ENCODE measurements at regions not wholly inside any gene's neighbourhood (a gene's known extent, or its start where the extent isn't known, plus 50 kb on each side); places are given as distances from the start of the nearest gene placed in this dataset.

DNA sequence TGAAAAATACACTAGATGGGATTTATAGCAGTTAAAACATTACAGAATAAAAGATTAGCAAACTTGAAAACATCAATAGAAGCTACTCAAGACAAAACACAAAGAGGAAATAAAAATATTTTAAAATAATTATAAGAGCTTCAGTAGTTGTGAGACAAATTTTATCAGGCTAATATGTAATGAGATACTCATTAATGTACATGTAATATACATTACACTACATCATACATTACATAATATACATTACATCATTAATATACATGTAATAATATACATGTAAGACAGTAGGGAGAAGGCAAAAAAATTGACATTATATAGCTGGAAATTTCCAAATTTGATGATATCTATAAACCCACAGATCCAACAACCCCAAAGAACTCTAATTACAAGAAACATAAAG is 249.4 kb upstream of the HMGA2 start:
- H3K9me3 Mint-ChIP-seq: peaks cover 16% of the 10 kb centered on the region
- H3K4me1 Mint-ChIP-seq: no peaks in the 10 kb centered on the region
- TF ChIP-seq, protein P1, sequence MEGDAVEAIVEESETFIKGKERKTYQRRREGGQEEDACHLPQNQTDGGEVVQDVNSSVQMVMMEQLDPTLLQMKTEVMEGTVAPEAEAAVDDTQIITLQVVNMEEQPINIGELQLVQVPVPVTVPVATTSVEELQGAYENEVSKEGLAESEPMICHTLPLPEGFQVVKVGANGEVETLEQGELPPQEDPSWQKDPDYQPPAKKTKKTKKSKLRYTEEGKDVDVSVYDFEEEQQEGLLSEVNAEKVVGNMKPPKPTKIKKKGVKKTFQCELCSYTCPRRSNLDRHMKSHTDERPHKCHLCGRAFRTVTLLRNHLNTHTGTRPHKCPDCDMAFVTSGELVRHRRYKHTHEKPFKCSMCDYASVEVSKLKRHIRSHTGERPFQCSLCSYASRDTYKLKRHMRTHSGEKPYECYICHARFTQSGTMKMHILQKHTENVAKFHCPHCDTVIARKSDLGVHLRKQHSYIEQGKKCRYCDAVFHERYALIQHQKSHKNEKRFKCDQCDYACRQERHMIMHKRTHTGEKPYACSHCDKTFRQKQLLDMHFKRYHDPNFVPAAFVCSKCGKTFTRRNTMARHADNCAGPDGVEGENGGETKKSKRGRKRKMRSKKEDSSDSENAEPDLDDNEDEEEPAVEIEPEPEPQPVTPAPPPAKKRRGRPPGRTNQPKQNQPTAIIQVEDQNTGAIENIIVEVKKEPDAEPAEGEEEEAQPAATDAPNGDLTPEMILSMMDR (conservative IDR thresholded peaks at IDR 0.05): no peak
- no peaks in the 10 kb centered on the region for H3K27me3 Mint-ChIP-seq (ENCODE audit: low read depth)
- H3K4me3 Mint-ChIP-seq: no peak overlapping the region
- H3K27ac Mint-ChIP-seq (ENCODE audit: unreplicated experiment): no peak overlapping the region
- no peak for DNase-seq (ENCODE audit: low read depth, low spot score)
- H3K36me3 Mint-ChIP-seq (ENCODE audit: low read depth): peaks cover 11% of the 10 kb centered on the region

DNA sequence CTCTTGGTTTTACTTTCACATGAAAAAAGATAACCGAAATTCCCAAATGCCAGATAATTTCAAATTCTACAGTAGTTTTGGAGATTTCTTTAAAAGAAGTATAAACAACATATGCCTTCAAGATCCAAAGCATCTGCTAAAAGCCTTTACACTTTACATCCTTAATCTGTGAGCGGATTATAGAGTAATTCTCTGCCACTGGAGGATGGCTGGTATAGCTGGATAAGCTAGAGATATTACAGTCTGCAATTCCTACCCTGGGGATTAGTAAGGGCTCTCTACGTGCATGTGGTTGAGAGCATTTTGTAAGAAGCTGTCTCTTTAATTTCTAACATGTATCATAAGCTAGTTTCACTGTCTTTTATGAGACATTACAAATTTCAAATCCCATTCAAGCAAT is 240.3 kb upstream of the HMGA2 start:
- TF ChIP-seq, protein P1 (conservative IDR thresholded peaks at IDR 0.05): no peak

DNA sequence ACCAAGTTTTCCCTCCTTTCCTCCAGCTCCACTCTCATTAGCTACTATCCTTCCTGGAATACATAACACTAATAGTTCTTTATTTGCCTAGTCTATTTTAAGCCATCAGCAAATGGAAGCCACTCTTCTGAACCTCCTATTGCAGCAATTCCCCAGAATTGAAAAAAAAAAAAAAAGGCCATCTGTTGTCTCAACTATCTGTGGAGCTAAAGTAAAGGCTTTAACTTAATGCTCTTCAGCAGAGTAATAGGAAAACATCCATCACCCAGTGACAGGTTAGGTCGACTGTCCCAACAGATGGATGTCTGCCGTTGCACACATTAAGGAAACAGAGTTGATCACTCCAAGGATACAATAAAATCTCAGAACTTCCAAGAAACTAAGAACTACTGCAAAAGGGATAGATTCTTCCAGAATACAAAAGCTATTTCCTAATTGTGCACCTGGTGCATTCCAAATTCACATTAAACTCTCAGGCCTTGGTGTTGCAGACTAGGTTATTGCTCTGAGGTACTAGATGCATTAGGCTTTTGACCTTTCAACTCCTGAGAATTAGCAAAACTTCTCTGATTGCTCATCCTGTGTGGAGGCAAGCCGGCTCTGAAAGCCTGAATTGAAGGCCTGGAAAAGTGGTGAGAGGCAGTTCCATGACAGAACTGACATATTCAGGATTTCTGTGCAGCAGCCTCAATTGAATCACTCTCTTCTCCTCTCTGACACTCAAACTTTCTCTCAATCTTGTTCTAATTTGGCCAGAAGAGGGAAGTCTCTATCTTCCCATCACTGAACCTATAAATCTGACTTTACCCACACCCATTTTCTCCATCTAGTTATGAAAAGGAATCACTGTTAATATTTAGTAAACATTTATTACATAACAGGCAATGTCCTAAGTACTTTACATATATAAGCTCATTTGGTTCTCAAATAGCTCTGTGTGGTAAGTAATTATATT is 238.4 kb upstream of the HMGA2 start:
- peaks cover 4% of the 10 kb centered on the region for H3K4me1 Mint-ChIP-seq
- no peak overlapping the region for H3K27ac Mint-ChIP-seq (ENCODE audit: unreplicated experiment)
- H3K36me3 Mint-ChIP-seq (ENCODE audit: low read depth): no peaks in the 10 kb centered on the region
- TF ChIP-seq, protein P1 (conservative IDR thresholded peaks at IDR 0.05): no peak
- no peak overlapping the region for H3K4me3 Mint-ChIP-seq
- no peak for DNase-seq (ENCODE audit: low read depth, low spot score)
- H3K27me3 Mint-ChIP-seq (ENCODE audit: low read depth): no peaks in the 10 kb centered on the region
- H3K9me3 Mint-ChIP-seq: peaks cover 3% of the 10 kb centered on the region

More for the DNA sequence above, 240.3 kb upstream of the HMGA2 start:
- no peaks in the 10 kb centered on the region for H3K27me3 Mint-ChIP-seq (ENCODE audit: low read depth)
- no peak overlapping the region for H3K27ac Mint-ChIP-seq (ENCODE audit: unreplicated experiment)
- H3K4me1 Mint-ChIP-seq: peaks cover 4% of the 10 kb centered on the region
- no peak overlapping the region for H3K4me3 Mint-ChIP-seq
- H3K36me3 Mint-ChIP-seq (ENCODE audit: low read depth): peaks cover 8% of the 10 kb centered on the region
- peaks cover 8% of the 10 kb centered on the region for H3K9me3 Mint-ChIP-seq
- no peak for DNase-seq (ENCODE audit: low read depth, low spot score)

DNA sequence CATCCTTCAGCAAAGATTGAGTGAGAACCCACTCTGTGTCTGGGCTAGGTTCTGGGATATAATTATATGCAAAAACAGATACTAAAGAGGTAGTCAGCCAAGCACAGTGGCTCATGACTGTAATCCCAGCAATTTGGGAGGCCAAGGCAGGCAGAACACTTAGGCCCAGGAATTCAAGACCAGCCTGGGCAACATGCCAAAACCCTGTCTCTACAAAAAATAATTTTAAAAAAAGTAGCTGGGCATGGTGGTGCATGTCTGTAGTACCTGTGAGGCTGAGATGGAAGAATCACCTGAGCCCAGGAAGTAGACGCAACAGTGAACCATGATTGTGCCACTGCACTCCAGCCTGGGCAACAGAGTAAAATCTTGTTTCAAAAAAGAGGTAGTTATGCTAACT is 237.5 kb upstream of the HMGA2 start:
- no peaks in the 10 kb centered on the region for H3K27me3 Mint-ChIP-seq (ENCODE audit: low read depth)
- TF ChIP-seq, protein P1 (conservative IDR thresholded peaks at IDR 0.05): no peak

DNA sequence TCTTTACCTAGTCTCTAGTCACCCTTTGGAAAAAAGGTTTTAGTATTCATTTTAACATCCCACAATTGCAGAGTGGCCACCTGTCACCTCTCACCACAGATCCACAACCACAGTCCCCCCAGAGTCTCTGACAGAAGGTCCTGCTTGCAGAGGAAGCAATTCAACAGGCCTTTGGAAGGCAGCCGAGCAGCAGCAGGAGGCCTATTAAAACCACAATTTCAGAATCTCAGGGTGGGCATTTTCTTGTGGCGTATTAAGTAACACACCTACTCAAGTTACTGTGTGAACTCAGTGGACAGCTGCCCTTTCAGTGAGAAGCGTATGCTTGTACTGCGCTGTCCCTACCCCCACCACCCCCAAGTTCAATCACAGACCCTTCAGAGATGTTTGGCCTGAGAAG is 234.0 kb upstream of the HMGA2 start:
- no peaks in the 10 kb centered on the region for H3K36me3 Mint-ChIP-seq (ENCODE audit: low read depth)
- no peak overlapping the region for H3K27ac Mint-ChIP-seq (ENCODE audit: unreplicated experiment)
- no peak overlapping the region for H3K4me3 Mint-ChIP-seq
- H3K4me1 Mint-ChIP-seq: peaks cover 17% of the 10 kb centered on the region
- no peaks in the 10 kb centered on the region for H3K9me3 Mint-ChIP-seq
- H3K27me3 Mint-ChIP-seq (ENCODE audit: low read depth): no peaks in the 10 kb centered on the region
- DNase-seq (ENCODE audit: low read depth, low spot score): no peak
- TF ChIP-seq, protein P1 (conservative IDR thresholded peaks at IDR 0.05): no peak

More for the DNA sequence above, 237.5 kb upstream of the HMGA2 start:
- no peak overlapping the region for H3K4me3 Mint-ChIP-seq
- no peaks in the 10 kb centered on the region for H3K9me3 Mint-ChIP-seq
- peaks cover 4% of the 10 kb centered on the region for H3K4me1 Mint-ChIP-seq
- H3K36me3 Mint-ChIP-seq (ENCODE audit: low read depth): no peaks in the 10 kb centered on the region
- DNase-seq (ENCODE audit: low read depth, low spot score): no peak
- no peak overlapping the region for H3K27ac Mint-ChIP-seq (ENCODE audit: unreplicated experiment)

Data from neural crest cell (in vitro differentiated cells).